IMR-90 (cell line): ENCODE measurements at regions not wholly inside any gene's neighbourhood (a gene's known extent, or its start where the extent isn't known, plus 50 kb on each side); places are given as distances from the start of the nearest gene placed in this dataset.

ENCODE experiments used
- ATAC-seq: fragments of 200-7000 bp; cut with Tn5 transposase; 2 replicates; pipeline ENCODE4 v1.9.1; 2020; ENCODE audit warnings: low read depth, mild to moderate bottlenecking, moderate library complexity
- BruUV-seq: library from RNA; stranded (reverse); fragments of 400-500 nt; replicated peaks from 2 replicates; lab custom pipeline; 2021; lab: Mats Ljungman, UMichigan
- CTCF ChIA-PET: fragments of 300-600 bp; formaldehyde crosslinking; extraction: SDS; loops from one replicate; lab custom pipeline; 2021; ENCODE audit warnings: antibody characterized with exemption; lab: Yijun Ruan, JAX
- POLR2A ChIA-PET: fragments of 300-600 bp; sonication (Branson Sonifier 250); formaldehyde crosslinking; loops from one replicate; lab custom pipeline; 2022; ENCODE audit warnings: antibody characterized with exemption; ENCODE audit not compliant: unreplicated experiment; lab: Charles Lee
- DNase-seq: peaks from one replicate; pipeline ENCODE4 v3.0.0; 2013
- H2AFZ ChIP-seq: replicated peaks from 2 replicates; pipeline ENCODE3; 2013; ENCODE audit warnings: low read length, mild to moderate bottlenecking; ENCODE audit not compliant: poor library complexity
- H2AK5ac ChIP-seq: 2 replicates; pipeline ENCODE4 v1.6.1; 2013; ENCODE audit warnings: low read depth, low read length, inconsistent platforms
- H2AK9ac ChIP-seq: replicated peaks from 2 replicates; pipeline ENCODE3; 2013; ENCODE audit warnings: mild to moderate bottlenecking, low read depth, low read length, moderate library complexity; ENCODE audit not compliant: poor library complexity
- H2BK120ac ChIP-seq: 2 replicates; pipeline ENCODE4 v1.6.1; 2013; ENCODE audit warnings: low read depth, low read length, inconsistent platforms
- H2BK15ac ChIP-seq: 3 replicates; pipeline ENCODE4 v1.6.1; 2013; ENCODE audit warnings: low read depth, low read length, inconsistent platforms
- H2BK20ac ChIP-seq: 2 replicates; pipeline ENCODE4 v1.6.1; 2013; ENCODE audit warnings: low read depth, mild to moderate bottlenecking, inconsistent platforms, low read length, moderate library complexity
- H2BK5ac ChIP-seq: 2 replicates; pipeline ENCODE4 v1.6.1; 2013; ENCODE audit warnings: mild to moderate bottlenecking, low read depth, low read length, inconsistent platforms; ENCODE audit not compliant: poor library complexity, severe bottlenecking
- H3K14ac ChIP-seq: replicated peaks from 2 replicates; pipeline ENCODE4 v1.6.1; 2013; ENCODE audit warnings: low read depth, low read length, inconsistent platforms
- H3K18ac ChIP-seq: 2 replicates; pipeline ENCODE4 v1.6.1; 2013; ENCODE audit warnings: low read depth, low read length, control low read depth
- H3K23ac ChIP-seq: 2 replicates; pipeline ENCODE4 v1.6.1; 2013; ENCODE audit warnings: low read depth, low read length, inconsistent platforms
- H3K27ac ChIP-seq: 2 replicates; pipeline ENCODE4 v1.5.1; 2013; ENCODE audit warnings: mild to moderate bottlenecking, control low read depth, low read length; ENCODE audit not compliant: insufficient read depth
- H3K27me3 ChIP-seq: 2 replicates; pipeline ENCODE4 v1.6.1; 2013; ENCODE audit warnings: low read length; ENCODE audit not compliant: control insufficient read depth, insufficient read depth
- H3K36me3 ChIP-seq: 2 replicates; pipeline ENCODE4 v1.6.1; 2013; ENCODE audit warnings: low read length, mixed read lengths; ENCODE audit not compliant: control insufficient read depth, insufficient read depth
- H3K4ac ChIP-seq: 2 replicates; pipeline ENCODE4 v1.6.1; 2013; ENCODE audit warnings: low read depth, low read length, inconsistent platforms
- H3K4me1 ChIP-seq: 2 replicates; pipeline ENCODE4 v1.6.1; 2013; ENCODE audit warnings: low read length, mixed read lengths; ENCODE audit not compliant: control insufficient read depth, insufficient read depth
- H3K4me2 ChIP-seq: 2 replicates; pipeline ENCODE4 v1.6.1; 2013; ENCODE audit warnings: low read depth, mild to moderate bottlenecking, control low read depth, low read length, moderate library complexity
- H3K4me3 ChIP-seq: 2 replicates; pipeline ENCODE4 v1.5.1; 2013; ENCODE audit warnings: low read depth, mild to moderate bottlenecking, control low read depth, low read length, moderate library complexity; ENCODE audit not compliant: insufficient read depth
- H3K56ac ChIP-seq: 2 replicates; pipeline ENCODE4 v1.6.1; 2013; ENCODE audit warnings: low read length, inconsistent platforms; ENCODE audit not compliant: insufficient read depth; ENCODE audit errors: extremely low read depth
- H3K79me1 ChIP-seq, 2 experiments: 2 replicates each; pipeline ENCODE4 v1.6.1; 2013; ENCODE audit warnings: low read length in 2 of 2, inconsistent platforms in 1 of 2, low read depth in 1 of 2
- H3K9ac ChIP-seq: 2 replicates; pipeline ENCODE4 v1.6.1; 2013; ENCODE audit warnings: low read depth, low read length, control low read depth
- H3K9me1 ChIP-seq: 2 replicates; pipeline ENCODE4 v1.6.1; 2013; ENCODE audit warnings: low read length, inconsistent platforms; ENCODE audit not compliant: insufficient read depth
- H3K9me3 ChIP-seq: 2 replicates; pipeline ENCODE4 v1.6.1; 2013; ENCODE audit warnings: low read length; ENCODE audit not compliant: control insufficient read depth, insufficient read depth
- H4K20me1 ChIP-seq: 2 replicates; pipeline ENCODE4 v1.6.1; 2013; ENCODE audit warnings: low read length, inconsistent platforms; ENCODE audit not compliant: insufficient read depth
- H4K5ac ChIP-seq: 2 replicates; pipeline ENCODE4 v1.6.1; 2013; ENCODE audit warnings: mild to moderate bottlenecking, low read depth, low read length, control low read depth
- H4K8ac ChIP-seq, 2 experiments: 2 replicates each; pipeline ENCODE4 v1.6.1; 2013; ENCODE audit warnings: low read depth in 2 of 2, low read length in 2 of 2, control low read depth in 1 of 2, inconsistent platforms in 1 of 2
- H4K91ac ChIP-seq: 2 replicates; pipeline ENCODE4 v1.6.1; 2013; ENCODE audit warnings: low read depth, low read length, inconsistent platforms; ENCODE audit not compliant: insufficient read depth
- FOS ChIP-seq: fragments of 150-350 bp; IDR thresholded peaks from 2 replicates; pipeline ENCODE4 v1.6.1; 2016; ENCODE audit warnings: low read depth, low read length
- MAFK ChIP-seq: IDR thresholded peaks from 2 replicates; pipeline ENCODE4 v1.6.1; 2012; ENCODE audit warnings: low read depth, low read length, improper control_type of control experiment
- MXI1 ChIP-seq: IDR thresholded peaks from 2 replicates; pipeline ENCODE4 v1.6.1; 2012; ENCODE audit warnings: low read depth, mild to moderate bottlenecking, low read length, moderate library complexity, borderline replicate concordance
- NFE2L2 ChIP-seq: fragments of 150-350 bp; IDR thresholded peaks from 2 replicates; pipeline ENCODE4 v1.6.1; 2016; ENCODE audit warnings: low read depth, mild to moderate bottlenecking, low read length
- POLR2A ChIP-seq: IDR thresholded peaks from 2 replicates; pipeline ENCODE4 v1.6.1; 2012; ENCODE audit warnings: mild to moderate bottlenecking, low read depth, low read length
- RAD21 ChIP-seq: IDR thresholded peaks from 2 replicates; pipeline ENCODE4 v1.6.1; 2012; ENCODE audit warnings: low read length, improper control_type of control experiment
- RCOR1 ChIP-seq: IDR thresholded peaks from 2 replicates; pipeline ENCODE4 v1.6.1; 2012; ENCODE audit warnings: mild to moderate bottlenecking, low read length, improper control_type of control experiment; ENCODE audit not compliant: insufficient replicate concordance
- SMC3 ChIP-seq: fragments of 150-350 bp; IDR thresholded peaks from 2 replicates; pipeline ENCODE4 v1.6.1; 2016; ENCODE audit warnings: low read depth, mild to moderate bottlenecking, antibody characterized with exemption, low read length, moderate library complexity
- WGBS, 2 experiments: methylation state at CpG; one replicate each; pipeline versions ENCODE4 v1.1.5 to v1.1.7; 2013; ENCODE audit warnings: missing lambda C conversion rate in 2 of 2; ENCODE audit not compliant: insufficient read length in 1 of 2; ENCODE audit errors: extremely low coverage in 2 of 2; 5-methylcytosine and 5-hydroxymethylcytosine counted together
- dilution Hi-C: fragments of 300-500 bp; cut with HindIII; formaldehyde crosslinking; loops from one replicate; pipeline ENCODE4 v1.14.3; 2018; ENCODE audit warnings: low sequenced_read_pairs; ENCODE audit not compliant: unreplicated experiment
- in situ Hi-C: fragments of 300-500 bp; cut with MboI; formaldehyde crosslinking; loops from 3 replicates; pipeline ENCODE4 v1.14.3; 2019; ENCODE audit warnings: low sequenced_read_pairs, inconsistent platforms, mixed read lengths
- intact Hi-C: fragments of 100-400 bp; cut with micrococcal nuclease; formaldehyde crosslinking; loops from 2 replicates; pipeline ENCODE4 v1.10.0; 2022

GRCh38 chr1:11391886-11392285 lies 87.1 kb upstream of the DISP3 start:
- ATAC-seq (no peak), DNase-seq (no peak)
- H4K20me1 ChIP-seq = no peaks in the 10 kb centered on the region
- no peaks in the 10 kb centered on the region for H3K4me1 ChIP-seq
- no peak overlapping the region for H3K9ac ChIP-seq
- no peak overlapping the region for H3K23ac ChIP-seq
- H3K56ac ChIP-seq = no peak overlapping the region
- no peak overlapping the region for H3K27ac ChIP-seq
- H3K4me3 ChIP-seq = no peak overlapping the region
- H2AK9ac ChIP-seq = no peak overlapping the region
- in situ Hi-C loops (no loop called here), intact Hi-C loops (no loop called here), dilution Hi-C loops (no loop called here)
- no peak overlapping the region for H3K18ac ChIP-seq
- 100% methylated on average over 1 of the region's 8 CpGs; no CpG with 5 or more reads in 1 of the 2 experiments for WGBS, 2 experiments
- no peak overlapping the region for H2BK15ac ChIP-seq
- H3K14ac ChIP-seq = no peak overlapping the region
- no peak overlapping the region for H4K8ac ChIP-seq
- BruUV-seq = no TSS peak
- no peak overlapping the region for H2BK5ac ChIP-seq
- H3K9me1 ChIP-seq = no peaks in the 10 kb centered on the region
- H2BK120ac ChIP-seq = no peak overlapping the region
- TF ChIP-seq NFE2L2 (no peak), FOS (no peak), RAD21 (no peak), MAFK (no peak), POLR2A (no peak), SMC3 (no peak), RCOR1 (no peak), MXI1 (no peak)
- no peaks in the 10 kb centered on the region for H3K79me1 ChIP-seq
- ChIA-PET CTCF (no interaction called here), POLR2A (no interaction called here)
- no peak overlapping the region for H4K91ac ChIP-seq
- H4K5ac ChIP-seq = no peak overlapping the region
- no peak overlapping the region for H2AK5ac ChIP-seq
- H3K36me3 ChIP-seq = no peaks in the 10 kb centered on the region
- peaks cover 9% of the 10 kb centered on the region; the same call in 1 of the 2 replicates for H3K27me3 ChIP-seq
- no peak overlapping the region for H2BK20ac ChIP-seq
- H2AFZ ChIP-seq = no peak overlapping the region
- H3K4me2 ChIP-seq = no peak overlapping the region
- no peak overlapping the region for H3K4ac ChIP-seq
- no peaks in the 10 kb centered on the region for H3K9me3 ChIP-seq
